ENCODE measurements at regions not wholly inside any gene's neighbourhood (a gene's known extent, or its start where the extent isn't known, plus 50 kb on each side); places are given as distances from the start of the nearest gene placed in this dataset.
A peak's percentile ranks its signal among the peaks of the same experiment; 100 is the strongest.

DNA sequence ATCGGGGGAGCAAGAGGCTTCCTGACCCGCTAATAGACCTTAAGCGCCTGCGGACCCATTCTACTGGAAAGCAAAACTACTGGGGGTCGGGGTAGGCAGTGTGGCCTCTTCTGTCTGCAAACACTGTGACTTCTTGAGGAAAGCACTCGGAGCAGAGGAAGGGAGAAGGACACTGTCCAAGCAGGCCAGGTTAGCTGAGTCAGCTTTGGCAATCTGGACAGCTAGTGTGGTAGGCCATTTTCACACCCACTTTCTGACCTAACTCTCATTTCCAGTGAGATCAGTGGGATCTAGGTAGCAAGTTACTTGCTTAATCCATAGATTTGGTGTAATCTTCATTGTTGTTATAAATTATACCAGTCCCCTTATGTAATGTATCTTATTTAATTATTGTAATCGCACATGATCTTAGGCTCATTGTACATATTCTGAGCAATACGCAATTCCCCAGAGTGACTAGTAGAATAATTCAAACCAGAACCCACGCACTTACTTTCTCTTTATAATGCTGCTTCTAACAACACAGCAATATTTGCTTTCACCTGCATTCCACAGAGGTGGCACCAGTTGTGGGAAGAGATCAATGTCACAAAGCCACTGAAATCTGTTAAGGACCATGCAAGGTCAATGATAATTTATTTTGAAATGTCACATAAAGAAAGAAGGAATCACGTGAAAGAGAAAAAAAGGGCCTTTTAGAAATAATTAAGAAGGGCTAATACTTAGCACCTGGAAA, 82.9 kb downstream of the NREP start:
- peaks cover 2% of the 10 kb centered on the region; the same call in 1 of the 2 replicates for H3K9me1 ChIP-seq (ENCODE audit: insufficient read depth, low read length)
- in situ Hi-C loops (cut with MboI; ENCODE audit: low sequenced_read_pairs) (no loop called here), intact Hi-C loops (cut with micrococcal nuclease) (no loop called here), dilution Hi-C loops (cut with HindIII; ENCODE audit: low sequenced_read_pairs, unreplicated experiment) (no loop called here)
- no peak overlapping the region for H2AK5ac ChIP-seq (ENCODE audit: low read depth, low read length)
- no peak overlapping the region for H3K56ac ChIP-seq (ENCODE audit: extremely low read depth, insufficient read depth, low read length)
- no peak overlapping the region for H3K4me2 ChIP-seq (ENCODE audit: low read depth, low read length)
- H4K20me1 ChIP-seq (ENCODE audit: insufficient read depth, low read length): no peaks in the 10 kb centered on the region
- no peak overlapping the region for H4K91ac ChIP-seq (ENCODE audit: insufficient read depth, low read depth, low read length)
- H3K79me1 ChIP-seq (ENCODE audit: low read depth in 1 of 2, low read length in 2 of 2): no peaks in the 10 kb centered on the region
- no peak overlapping the region for H2AFZ ChIP-seq (replicated peaks; ENCODE audit: low read length, poor library complexity)
- no peak overlapping the region for H3K23ac ChIP-seq (ENCODE audit: low read depth, low read length)
- no peak overlapping the region for H3K4ac ChIP-seq (ENCODE audit: low read depth, low read length)
- POLR2A ChIA-PET (ENCODE audit: unreplicated experiment): no interaction called here
- H3K36me3 ChIP-seq (ENCODE audit: control insufficient read depth, insufficient read depth, low read length): no peaks in the 10 kb centered on the region
- no TSS peak for BruUV-seq (replicated peaks)
- DNase-seq (no peak), ATAC-seq (ENCODE audit: low read depth) (no peak)
- no peak overlapping the region for H4K8ac ChIP-seq (ENCODE audit: low read depth in 2 of 2, low read length in 2 of 2)
- no peak overlapping the region for H2BK5ac ChIP-seq (ENCODE audit: low read depth, low read length, poor library complexity, severe bottlenecking)
- H3K14ac ChIP-seq (replicated peaks; ENCODE audit: low read depth, low read length): no peak overlapping the region
- no peak overlapping the region for H3K18ac ChIP-seq (ENCODE audit: low read depth, low read length)
- H3K27ac ChIP-seq (ENCODE audit: insufficient read depth, low read length): no peak overlapping the region
- H3K4me3 ChIP-seq (ENCODE audit: insufficient read depth, low read depth, low read length): no peak overlapping the region
- CTCF ChIA-PET: no interaction called here
- H2BK15ac ChIP-seq (ENCODE audit: low read depth, low read length): no peak overlapping the region
- H3K9me3 ChIP-seq (ENCODE audit: control insufficient read depth, insufficient read depth, low read length): no peaks in the 10 kb centered on the region
- no peak overlapping the region for H2AK9ac ChIP-seq (replicated peaks; ENCODE audit: low read depth, low read length, poor library complexity)
- H2BK120ac ChIP-seq (ENCODE audit: low read depth, low read length): no peak overlapping the region
- no peak overlapping the region for H3K9ac ChIP-seq (ENCODE audit: low read depth, low read length)
- WGBS, 2 experiments (ENCODE audit: extremely low coverage in 2 of 2, insufficient read length in 1 of 2): 100% methylated on average over 3 of the region's 10 CpGs; no CpG with 5 or more reads in 1 of the 2 experiments
- no peaks in the 10 kb centered on the region for H3K27me3 ChIP-seq (ENCODE audit: control insufficient read depth, insufficient read depth, low read length)
- TF ChIP-seq MAFK (IDR thresholded peaks at IDR 0.05; ENCODE audit: low read depth, low read length): peak; percentile 38; the same call in 1 of the 2 replicates
- TF ChIP-seq, protein P1, sequence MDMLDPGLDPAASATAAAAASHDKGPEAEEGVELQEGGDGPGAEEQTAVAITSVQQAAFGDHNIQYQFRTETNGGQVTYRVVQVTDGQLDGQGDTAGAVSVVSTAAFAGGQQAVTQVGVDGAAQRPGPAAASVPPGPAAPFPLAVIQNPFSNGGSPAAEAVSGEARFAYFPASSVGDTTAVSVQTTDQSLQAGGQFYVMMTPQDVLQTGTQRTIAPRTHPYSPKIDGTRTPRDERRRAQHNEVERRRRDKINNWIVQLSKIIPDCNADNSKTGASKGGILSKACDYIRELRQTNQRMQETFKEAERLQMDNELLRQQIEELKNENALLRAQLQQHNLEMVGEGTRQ (IDR thresholded peaks at IDR 0.05; ENCODE audit: low read depth, low read length): no peak
- no peak for TF ChIP-seq RCOR1 (IDR thresholded peaks at IDR 0.05; ENCODE audit: insufficient replicate concordance, low read length)
- TF ChIP-seq CHD1 (IDR thresholded peaks at IDR 0.05; ENCODE audit: low read depth, low read length): no peak
- TF ChIP-seq, protein P2, sequence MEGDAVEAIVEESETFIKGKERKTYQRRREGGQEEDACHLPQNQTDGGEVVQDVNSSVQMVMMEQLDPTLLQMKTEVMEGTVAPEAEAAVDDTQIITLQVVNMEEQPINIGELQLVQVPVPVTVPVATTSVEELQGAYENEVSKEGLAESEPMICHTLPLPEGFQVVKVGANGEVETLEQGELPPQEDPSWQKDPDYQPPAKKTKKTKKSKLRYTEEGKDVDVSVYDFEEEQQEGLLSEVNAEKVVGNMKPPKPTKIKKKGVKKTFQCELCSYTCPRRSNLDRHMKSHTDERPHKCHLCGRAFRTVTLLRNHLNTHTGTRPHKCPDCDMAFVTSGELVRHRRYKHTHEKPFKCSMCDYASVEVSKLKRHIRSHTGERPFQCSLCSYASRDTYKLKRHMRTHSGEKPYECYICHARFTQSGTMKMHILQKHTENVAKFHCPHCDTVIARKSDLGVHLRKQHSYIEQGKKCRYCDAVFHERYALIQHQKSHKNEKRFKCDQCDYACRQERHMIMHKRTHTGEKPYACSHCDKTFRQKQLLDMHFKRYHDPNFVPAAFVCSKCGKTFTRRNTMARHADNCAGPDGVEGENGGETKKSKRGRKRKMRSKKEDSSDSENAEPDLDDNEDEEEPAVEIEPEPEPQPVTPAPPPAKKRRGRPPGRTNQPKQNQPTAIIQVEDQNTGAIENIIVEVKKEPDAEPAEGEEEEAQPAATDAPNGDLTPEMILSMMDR (conservative IDR thresholded peaks at IDR 0.05; ENCODE audit: low read depth, low read length): no peak
- TF ChIP-seq CEBPB (IDR thresholded peaks at IDR 0.05; ENCODE audit: low read depth, low read length): no peak
- TF ChIP-seq MAZ (IDR thresholded peaks at IDR 0.05; ENCODE audit: borderline replicate concordance, low read depth, low read length): no peak
- TF ChIP-seq, protein P3, sequence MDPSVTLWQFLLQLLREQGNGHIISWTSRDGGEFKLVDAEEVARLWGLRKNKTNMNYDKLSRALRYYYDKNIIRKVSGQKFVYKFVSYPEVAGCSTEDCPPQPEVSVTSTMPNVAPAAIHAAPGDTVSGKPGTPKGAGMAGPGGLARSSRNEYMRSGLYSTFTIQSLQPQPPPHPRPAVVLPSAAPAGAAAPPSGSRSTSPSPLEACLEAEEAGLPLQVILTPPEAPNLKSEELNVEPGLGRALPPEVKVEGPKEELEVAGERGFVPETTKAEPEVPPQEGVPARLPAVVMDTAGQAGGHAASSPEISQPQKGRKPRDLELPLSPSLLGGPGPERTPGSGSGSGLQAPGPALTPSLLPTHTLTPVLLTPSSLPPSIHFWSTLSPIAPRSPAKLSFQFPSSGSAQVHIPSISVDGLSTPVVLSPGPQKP (IDR thresholded peaks at IDR 0.05; ENCODE audit: borderline replicate concordance, low read depth, low read length): no peak
- H4K5ac ChIP-seq (ENCODE audit: low read depth, low read length): no peak overlapping the region
- no peaks in the 10 kb centered on the region; the same call in 1 of the 2 replicates for H3K4me1 ChIP-seq (ENCODE audit: control insufficient read depth, insufficient read depth, low read length)
- H2BK20ac ChIP-seq (ENCODE audit: low read depth, low read length): no peak overlapping the region

Data from IMR-90 (cell line).